GM19438 (cell line): ENCODE measurements at regions not wholly inside any gene's neighbourhood (a gene's known extent, or its start where the extent isn't known, plus 50 kb on each side); places are given as distances from the start of the nearest gene placed in this dataset.
"Not testable (repeated sequence)": the region's sequence is repeated elsewhere in the genome, so short reads cannot be mapped to it uniquely, and the experiment has no call there.

Experiments used
- ATAC-seq: cut with Tn5 transposase; IDR thresholded peaks from one replicate; pipeline ENCODE4 v1.9.1; 2021; ENCODE audit warnings: low read depth; ENCODE audit not compliant: unreplicated experiment

- not testable (repeated sequence) for ATAC-seq
These were observed 158.9 kb downstream of the OR4M2 start for GRCh38 chr15:22238959-22239805.

GRCh38 chr15:22239806-22240180, 159.5 kb downstream of the OR4M2 start:
- ATAC-seq, result no peak

GRCh38 chr15:22240403-22240802, 160.1 kb downstream of the OR4M2 start:
- no peak for ATAC-seq

- ATAC-seq, result no peak
These were observed 160.7 kb downstream of the OR4M2 start for GRCh38 chr15:22240986-22241385.

- ATAC-seq, result no peak
These were observed 161.1 kb downstream of the OR4M2 start for GRCh38 chr15:22241451-22241850.

GRCh38 chr15:22242311-22242710, 162.0 kb downstream of the OR4M2 start:
- not testable (repeated sequence) for ATAC-seq

- no peak for ATAC-seq
These were observed 163.3 kb downstream of the OR4M2 start for GRCh38 chr15:22243440-22244130.

- not testable (repeated sequence) for ATAC-seq
These were observed 169.2 kb downstream of the OR4M2 start for GRCh38 chr15:22249511-22249910.

- not testable (repeated sequence) for ATAC-seq
These were observed 170.4 kb downstream of the OR4M2 start for GRCh38 chr15:22250501-22251290.

GRCh38 chr15:22251422-22251821, 171.1 kb downstream of the OR4M2 start:
- no peak for ATAC-seq

GRCh38 chr15:22252047-22252446, 171.7 kb downstream of the OR4M2 start:
- ATAC-seq, result not testable (repeated sequence)

- ATAC-seq, result not testable (repeated sequence)
These were observed 172.2 kb downstream of the OR4M2 start for GRCh38 chr15:22252521-22252920.

- not testable (repeated sequence) for ATAC-seq
These were observed 172.8 kb downstream of the OR4M2 start for GRCh38 chr15:22253002-22253675.

GRCh38 chr15:22253676-22254408, 173.5 kb downstream of the OR4M2 start:
- ATAC-seq, result peak; percentile 74

- peak; percentile 52 for ATAC-seq
These were observed 174.2 kb downstream of the OR4M2 start for GRCh38 chr15:22254409-22255045.

GRCh38 chr15:22255606-22256005, 175.3 kb downstream of the OR4M2 start:
- not testable (repeated sequence) for ATAC-seq

- ATAC-seq, result not testable (repeated sequence)
These were observed 176.2 kb downstream of the OR4M2 start for GRCh38 chr15:22256389-22257046.

- no peak for ATAC-seq
These were observed 177.0 kb downstream of the OR4M2 start for GRCh38 chr15:22257047-22258008.
